Fibroblast of skin of scalp (primary cell): ENCODE measurements at regions not wholly inside any gene's neighbourhood (a gene's known extent, or its start where the extent isn't known, plus 50 kb on each side); places are given as distances from the start of the nearest gene placed in this dataset.

ENCODE experiments used
- DNase-seq: peaks from one replicate; pipeline ENCODE4 v3.0.0-alpha.2; 2013

DNA sequence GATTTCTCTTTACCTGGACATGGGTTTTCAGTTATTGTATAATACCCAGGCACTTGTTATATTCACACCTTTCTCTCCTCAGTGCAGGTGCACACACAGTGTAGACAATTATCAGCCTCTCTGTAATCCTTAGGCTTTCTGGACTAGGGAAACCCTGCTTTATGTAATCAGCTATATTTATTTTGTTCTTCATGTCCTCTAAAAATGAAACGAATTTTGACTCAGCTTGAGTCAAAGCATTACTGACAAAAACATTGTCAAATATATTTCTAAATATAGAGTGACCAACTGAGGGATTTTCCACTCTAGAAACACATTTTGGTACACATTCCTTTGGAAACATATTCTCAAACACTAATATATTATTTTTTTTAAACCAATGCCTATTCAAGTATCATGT is 144.8 kb upstream of the GULP1 start:
- DNase-seq, result peak; percentile 11

DNA sequence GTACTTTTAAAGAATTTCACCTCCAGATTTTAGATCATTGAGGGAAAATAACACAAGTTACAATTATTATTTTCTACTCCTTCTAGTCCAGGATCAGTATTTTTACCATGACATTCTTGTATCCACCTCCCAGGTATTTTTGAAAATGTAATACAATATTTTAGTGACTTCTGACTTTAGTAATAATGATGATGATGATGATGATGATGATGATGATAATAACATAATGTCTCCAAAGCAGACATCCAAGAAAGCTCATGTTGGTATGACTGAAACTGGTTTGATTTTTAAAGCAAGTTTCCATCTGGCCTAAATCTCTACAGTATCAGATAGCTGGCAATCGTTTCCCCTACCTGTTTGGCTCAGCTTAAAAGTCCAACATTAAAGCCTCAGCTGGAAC is 140.0 kb upstream of the GULP1 start:
- no peak for DNase-seq

DNA sequence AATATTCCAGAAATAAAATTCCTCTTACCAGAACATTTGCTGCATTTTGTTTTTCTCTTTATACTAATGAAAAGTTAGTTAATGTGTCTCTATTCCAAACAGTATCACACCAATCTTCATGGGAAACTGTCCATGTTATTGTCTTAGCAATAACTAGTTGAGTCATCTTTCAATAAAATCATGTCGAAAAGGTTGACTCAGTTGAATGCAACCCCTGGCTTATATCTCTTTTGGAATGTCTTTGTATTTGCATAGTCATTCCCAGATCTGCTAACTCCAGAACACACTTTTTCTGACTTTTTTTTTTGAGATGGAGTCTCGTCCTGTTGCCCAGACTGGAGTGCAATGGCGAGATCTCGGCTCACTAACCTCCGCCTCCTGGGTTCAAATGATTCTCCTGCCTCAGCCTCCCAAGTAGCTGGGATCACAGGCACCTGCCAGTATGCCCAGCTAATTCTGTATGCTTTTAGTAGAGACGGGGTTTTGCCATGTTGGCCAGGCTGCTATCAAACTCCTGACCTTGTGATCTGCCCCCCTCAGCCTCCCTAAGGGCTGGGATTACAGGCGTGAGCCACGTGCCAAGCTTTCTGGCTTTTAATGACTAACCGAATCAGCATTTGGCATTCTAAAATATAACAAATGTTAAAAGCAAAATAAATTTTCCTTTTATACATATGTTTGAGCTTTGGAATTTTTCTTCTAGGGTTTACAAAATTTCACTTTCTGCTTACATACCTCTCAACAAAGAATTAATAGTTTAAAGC is 133.2 kb upstream of the GULP1 start:
- peak; percentile 20 for DNase-seq

DNA sequence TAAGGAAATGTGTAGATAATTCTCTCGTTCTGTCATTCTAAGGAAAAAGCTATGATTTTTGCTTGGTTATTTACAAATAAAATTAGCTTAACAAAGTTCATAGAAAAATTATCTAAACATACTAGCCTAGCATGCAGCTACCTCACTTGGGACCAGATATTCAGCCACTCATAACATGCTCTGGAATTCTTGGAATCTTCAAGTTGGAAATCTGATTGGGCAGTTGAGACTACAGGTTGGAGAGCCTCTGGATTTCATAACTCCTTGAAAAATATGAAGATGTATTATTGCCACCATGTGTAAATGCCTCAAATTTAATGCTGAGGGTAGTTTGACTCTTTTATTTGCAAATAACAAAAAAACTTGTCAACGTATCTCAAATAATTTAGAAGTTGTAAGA is 132.2 kb upstream of the GULP1 start:
- DNase-seq, result peak; percentile 19

DNA sequence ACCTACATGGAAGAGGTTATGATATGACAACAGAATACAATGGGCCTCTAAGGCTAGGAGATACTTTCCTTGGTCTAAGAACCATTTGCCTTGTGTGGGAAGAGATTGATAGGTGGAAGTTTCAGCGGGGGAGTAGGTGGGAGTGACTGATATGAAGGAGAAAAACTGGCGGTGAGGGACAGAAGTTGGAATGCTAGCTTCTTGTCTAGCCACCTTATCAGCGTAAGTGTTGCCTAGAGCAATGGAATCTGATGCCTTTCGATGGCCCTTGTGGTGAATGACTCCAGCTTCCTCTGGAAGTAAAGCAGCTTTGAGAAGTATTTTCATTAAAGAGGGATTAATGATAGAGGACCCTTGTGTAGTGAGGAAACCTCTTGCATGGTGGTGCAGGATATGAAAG is 121.3 kb upstream of the GULP1 start:
- DNase-seq, result no peak

DNA sequence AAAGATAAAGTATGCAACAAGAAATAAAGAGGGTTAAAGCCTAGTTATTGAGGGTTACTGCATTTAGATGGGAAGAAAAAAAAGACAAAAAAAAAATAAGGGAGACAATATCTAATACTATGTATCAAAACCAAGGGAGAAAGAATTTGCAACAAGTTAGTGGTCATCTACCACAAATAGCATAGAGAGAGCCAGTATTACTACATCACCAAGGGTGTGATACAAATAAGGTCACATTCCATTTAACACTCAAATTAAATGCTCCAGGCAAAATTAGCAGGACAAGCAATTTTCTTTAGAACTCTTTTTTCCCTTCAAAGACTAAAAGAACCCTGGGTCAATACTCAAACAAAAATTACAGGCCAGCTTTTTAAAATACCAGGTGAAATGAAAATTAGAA is 115.1 kb upstream of the GULP1 start:
- no peak for DNase-seq

DNA sequence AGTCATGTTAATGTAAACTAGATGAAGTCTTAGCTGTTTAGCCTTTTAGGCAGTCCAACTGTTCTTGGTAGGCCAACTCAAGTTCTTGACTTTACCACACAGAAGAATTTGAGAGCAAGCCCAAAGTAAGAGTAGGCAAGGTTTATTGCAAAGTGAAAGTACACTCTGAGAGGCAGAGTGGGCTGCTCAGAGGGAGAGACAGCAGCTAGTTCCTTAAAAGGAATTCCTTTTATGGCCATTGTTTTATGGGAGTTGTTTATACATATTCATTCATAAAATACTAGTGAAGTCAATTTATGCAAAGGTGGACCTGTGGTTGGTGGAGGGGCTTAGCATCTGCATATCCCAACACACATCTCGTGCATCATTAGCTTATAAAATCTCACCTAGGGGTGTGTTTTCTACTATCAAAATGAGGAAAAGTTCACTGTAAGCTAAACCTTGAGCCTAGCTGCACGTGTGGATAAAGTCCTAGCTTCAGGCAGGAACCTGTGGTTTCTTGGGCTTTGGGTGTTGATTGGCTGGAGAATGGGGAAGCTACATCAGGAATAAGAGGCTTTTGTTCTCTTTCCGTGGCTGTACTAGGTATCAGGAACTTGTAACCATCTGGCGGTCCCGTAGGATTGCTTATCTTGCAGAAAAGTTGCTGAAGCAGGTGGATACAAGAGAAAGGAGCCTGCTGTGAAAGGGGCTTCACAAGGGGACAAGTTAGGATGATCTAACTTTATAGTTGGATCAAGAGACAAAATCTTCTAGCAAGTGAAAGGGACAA is 110.4 kb upstream of the GULP1 start:
- DNase-seq, result peak; percentile 15

DNA sequence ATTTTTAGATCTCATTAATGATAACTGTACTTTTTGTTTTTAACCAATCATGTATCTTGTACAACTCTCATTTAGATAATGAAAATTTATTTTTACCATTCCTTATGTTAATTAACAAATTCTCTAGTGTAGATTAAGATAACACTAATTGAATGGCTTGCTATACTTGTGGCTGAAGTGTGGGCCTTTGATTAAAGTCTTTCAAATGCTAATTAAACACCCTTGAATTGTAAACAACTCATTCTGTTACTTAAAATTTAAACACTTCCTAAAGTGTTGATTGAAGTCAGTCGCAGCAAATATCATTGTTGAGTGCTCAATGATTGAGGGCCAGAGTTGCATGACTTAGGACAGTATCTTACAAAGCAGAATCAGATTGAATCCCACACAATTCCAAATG is 109.8 kb upstream of the GULP1 start:
- no peak for DNase-seq

DNA sequence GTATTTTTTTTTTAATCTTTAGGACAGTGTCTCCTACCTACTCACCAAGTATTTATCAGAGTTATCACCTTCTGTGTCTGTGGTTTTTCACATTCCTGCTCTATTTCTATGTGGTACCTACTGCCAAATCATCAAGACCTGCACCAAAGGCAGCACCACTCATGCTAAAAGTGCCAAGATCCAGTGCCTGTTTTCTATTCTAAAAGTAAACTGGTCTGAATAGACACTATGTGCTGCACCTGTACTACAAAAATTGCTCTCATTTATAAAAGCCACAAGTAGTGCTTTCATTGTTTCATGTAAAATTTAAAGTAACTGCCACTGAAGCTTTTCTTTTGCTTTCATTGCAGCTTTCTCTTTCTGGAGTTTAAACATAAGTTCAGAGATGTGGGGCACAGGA is 103.9 kb upstream of the GULP1 start:
- no peak for DNase-seq

DNA sequence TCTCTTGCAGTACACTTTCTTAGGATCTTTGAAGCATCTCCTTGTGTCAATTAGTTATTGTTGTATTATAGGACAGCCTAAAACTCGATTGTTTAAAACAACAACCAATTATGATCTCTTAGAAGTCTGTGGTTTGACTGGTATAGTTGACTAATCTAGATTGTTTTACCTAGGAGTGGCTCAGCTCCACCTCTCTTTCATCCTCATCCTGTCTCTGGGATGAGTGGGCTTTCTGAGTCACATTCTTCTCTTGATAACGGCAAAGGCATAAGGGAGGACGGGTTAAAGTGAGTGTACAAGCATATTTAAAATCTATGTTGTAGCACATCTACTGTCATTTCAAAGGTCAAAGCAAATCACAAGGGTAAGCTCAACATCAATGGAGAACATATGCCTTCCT is 102.3 kb upstream of the GULP1 start:
- no peak for DNase-seq

DNA sequence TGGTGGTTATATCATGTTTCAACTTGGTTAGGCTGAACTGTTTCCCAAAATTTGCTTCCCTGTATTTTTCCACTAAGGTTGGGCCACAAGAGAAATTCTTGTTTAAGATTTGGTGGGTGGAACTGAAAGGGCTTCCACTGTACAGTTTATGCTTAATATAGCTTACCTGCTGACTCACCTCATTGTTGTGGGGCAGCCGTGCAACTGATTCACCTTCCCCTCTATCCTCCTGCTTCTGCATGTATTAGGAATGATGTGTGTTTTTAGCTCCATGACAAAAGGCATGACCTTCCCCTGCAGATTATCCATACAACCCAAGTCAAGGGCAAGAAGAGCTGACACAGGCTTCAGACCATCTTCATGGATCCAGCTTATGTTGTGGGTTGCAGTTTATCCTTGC is 98.4 kb upstream of the GULP1 start:
- no peak for DNase-seq

DNA sequence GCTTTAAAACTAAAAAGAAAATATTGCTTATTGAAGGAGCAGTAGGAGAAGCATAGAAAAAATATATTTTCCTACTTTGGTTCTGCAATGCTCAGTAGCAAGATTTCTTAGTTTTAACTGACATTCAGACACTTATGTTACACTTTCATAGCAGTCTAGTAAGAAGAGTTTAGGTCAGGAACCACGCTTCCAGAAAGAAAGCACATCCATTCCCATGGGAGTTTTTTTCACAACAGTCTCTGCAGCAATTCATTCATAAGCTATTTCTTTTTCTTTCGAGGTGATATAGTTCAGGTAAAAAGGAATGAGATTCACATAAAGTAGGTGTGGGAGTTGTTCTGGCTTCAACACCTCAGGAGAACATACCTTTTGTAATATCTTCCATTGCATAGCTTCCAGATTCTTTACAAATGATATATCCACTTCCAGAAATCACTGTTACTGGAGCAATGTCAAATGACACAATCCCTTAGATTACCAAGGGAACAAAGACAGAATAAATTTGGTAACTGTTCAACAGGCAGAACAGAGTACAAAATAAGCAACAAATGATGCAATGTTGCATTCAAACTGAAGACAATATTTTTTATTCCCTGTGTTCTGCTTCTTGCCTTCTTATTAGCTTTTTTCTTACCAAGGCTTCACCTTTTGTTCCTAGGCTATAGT is 95.2 kb upstream of the GULP1 start:
- DNase-seq, result peak; percentile 33

DNA sequence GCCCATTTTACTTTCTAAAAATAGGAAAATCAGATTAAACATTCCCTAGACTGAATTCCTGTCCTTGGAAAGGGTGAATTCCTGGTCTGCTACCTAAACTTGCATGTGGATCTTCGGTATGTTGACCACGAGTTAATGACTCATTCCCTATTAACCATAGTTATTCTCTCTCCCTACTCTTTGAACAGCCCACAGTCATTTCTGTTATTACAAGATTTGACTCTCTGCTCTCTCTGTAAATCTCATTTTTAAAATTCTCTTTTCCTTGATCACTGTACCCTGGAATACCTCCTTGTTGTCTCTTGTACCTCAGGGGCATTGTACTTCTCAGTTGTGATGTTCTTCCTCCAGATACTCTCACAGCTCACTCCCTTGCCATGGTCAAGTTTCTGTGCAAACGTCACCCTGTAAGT is 92.0 kb upstream of the GULP1 start:
- peak; percentile 87 for DNase-seq

DNA sequence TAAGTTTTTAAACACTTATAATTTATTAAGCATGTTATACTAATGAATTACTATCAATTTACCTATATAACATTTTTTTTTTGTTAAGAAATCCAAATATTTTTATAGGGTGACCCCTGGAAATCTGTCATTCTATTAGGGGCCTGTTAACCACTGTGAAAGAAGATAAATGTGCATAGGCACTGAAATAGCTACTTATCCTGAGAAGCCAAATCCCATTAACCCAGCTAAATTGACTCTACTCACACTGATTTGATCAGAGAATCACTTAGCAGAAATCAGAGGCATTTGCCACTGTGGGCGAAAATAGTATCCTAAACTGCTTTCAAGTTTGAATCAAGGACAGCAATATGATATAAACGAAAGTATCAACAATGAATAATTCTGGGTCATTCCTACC is 90.0 kb upstream of the GULP1 start:
- DNase-seq, result no peak

DNA sequence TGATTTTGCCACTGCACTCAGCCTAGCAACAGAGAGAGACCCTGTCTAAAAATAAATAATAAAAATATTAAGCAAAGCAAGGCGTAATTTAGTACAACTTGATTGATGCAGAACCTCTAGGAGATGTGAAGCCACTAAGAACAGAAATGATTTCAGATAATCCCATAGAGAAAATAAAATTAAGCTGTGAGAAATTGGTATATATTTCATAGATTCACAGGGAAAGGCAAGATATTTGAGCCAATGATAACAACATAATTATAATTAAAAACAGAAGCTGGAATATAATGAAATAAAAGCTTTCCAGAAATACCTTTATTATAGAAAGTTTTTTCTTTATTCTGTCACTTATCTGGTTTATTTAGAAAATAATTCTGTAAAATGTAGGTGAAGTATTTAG is 88.9 kb upstream of the GULP1 start:
- no peak for DNase-seq

DNA sequence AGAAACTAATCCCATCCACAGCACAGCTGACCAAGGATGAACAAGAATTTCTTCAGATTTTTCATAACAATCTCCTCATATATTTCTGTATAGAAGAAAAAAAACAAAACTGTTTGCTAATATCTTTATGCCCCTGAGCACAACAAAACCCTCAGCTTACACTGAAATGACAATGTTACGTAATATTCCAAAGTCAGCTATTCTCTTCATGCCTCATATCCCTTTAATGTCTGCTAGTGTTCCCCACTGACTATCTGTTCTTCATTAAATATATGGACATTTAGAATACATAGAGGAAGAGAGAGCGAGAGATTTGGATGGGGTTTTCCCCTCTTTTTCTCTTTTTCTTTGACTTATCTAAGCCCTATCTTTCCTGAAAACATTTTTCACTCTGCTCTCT is 87.9 kb upstream of the GULP1 start:
- no peak for DNase-seq

DNA sequence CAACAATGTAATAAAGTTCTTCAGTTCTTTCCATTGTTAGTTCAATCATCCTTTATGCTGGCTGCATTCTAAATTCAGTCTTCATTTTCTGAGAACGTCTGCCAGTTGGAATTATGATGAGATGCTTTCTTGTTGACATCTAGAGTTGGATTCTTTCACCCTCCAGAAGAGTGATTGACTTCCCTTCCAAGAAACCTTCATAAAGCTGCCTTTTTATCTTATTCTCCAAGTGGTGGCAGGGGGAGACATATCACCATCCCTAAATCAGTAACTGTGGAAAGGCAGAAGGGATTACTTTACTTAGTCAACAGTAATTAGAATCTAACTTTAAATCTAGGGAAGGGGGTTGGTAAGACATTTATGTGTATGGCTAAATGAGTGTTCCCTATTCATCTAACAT is 86.8 kb upstream of the GULP1 start:
- DNase-seq, result no peak

DNA sequence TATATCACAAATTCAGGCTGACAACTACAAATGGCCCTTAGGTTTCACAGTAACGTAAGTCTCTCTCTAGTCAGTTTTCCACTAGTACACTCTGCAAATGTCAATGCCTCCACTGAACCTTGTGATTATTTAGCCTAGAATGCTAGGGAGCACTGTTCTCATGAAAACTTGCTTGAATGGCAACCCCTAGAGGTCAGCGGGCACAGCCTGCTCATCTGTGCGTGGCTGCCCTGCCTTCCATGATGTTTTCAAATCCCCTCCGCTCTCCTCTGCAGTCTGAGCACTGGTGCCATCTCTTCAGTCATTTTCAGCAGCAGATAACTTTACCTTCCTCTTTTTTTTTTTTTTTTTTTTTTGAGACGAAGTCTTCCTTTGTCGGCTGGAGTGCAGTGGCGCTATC is 84.1 kb upstream of the GULP1 start:
- no peak for DNase-seq

DNA sequence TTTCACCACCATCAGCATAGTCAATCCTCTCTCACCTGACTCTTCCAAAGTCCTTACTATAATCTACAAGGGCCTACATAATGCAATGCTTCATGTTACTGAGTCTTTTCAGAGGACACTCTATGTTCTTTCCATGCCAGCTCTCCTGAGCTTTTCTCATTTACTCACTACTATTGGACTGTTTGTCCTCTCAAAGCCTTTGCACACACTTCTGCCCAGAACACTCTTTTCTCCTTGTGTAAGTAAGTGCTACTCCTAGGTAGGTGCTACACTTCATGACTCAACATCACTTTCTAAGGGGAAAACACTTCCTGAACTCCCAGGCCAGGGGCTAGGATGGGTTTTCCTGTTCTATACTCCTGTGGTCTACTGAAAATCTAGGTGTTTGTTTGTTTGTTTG is 82.5 kb upstream of the GULP1 start:
- DNase-seq, result no peak

DNA sequence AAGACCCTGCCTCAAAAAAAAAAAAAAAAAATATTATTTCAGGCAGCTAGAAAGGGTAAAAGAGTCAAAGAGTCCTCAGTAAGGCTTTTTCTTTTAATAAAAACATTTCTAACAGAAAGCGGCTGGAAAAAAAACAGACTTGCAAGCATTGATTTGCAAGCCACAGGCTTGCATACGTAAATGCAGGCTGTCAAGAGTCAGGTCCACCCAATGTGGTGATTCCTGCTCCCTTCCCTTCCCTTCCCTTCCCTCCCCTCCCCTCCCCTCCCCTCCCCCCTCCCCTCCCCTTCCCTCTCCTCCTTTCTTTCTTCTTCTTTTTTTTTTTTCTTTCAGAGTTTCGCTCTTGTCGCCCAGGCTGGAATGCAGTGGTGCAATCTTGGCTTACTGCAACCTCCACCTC is 74.4 kb upstream of the GULP1 start:
- no peak for DNase-seq

DNA sequence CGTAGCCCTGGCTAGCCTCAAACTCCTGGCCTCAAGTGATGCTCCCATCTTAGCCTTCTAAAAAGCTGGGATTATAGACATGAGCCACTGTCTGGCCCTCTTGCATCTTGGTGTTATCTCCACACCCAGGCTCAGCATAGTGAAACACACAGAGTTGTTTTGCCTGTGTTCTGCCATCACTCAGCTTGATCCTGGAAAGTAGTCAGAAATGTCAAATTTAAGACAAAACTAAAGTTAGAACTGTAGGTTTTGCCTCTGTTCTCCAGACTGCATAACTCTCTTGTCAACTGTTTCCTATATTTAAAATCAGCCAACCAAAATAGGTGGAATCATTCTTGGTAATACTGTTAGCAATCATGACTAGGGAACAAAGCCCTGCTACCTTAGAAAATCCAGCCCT is 72.1 kb upstream of the GULP1 start:
- DNase-seq, result no peak

DNA sequence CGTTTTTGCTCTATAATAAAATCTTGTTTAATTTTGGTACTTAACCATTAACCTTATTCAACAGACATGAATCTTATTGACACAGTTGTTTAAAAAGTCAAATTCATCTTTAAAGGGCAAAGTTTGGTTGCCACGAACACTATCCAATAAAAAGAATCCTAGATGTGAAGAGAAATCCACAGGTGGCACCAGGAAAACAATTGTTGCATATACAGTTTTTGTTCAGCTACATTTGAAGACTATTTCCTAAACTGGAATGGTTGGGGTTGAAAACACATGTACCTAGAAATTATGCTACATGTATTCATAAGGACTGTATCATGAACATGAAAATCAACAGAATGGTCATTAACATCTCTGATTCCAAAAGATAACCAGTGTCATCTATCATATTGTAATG is 71.1 kb upstream of the GULP1 start:
- no peak for DNase-seq

DNA sequence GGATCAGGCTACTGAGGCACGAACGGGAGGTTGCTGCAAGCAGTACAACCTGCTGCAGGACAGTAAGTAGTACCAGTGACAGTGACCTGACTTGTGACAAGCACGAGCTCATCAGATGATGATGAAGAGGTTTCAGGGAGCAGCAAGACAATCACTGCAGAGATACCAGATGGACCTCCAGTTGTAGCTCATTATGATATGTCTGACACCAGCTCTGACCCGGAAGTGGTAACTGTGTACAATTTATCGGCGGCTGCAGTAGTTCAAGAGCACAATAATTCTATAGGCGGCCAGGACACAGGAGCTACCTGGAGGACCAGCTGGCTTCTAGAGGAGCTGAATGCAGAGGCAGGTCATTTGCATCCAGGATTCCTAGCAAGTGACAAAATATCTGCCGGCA is 64.0 kb upstream of the GULP1 start:
- no peak for DNase-seq

DNA sequence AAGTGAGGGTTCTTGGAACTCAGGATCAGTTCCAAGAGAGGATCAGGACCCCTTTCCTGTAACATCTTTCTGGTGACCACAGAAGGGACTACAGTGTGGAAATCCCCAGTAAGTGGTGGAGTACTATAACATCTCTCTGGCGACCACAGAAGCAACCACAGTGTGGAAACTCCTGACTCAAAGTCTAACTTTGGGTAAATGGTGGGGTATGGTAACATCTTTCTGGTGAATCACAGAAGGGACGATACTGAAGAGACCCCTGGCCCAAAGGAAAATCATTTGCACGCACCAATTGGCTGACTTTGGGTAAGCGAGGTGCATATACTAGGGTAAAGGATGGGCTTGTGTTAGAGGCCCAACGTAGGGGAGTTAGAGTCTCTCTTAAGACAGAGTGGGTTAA is 56.3 kb upstream of the GULP1 start:
- no peak for DNase-seq
